ENCODE measurements at regions not wholly inside any gene's neighbourhood (a gene's known extent, or its start where the extent isn't known, plus 50 kb on each side); places are given as distances from the start of the nearest gene placed in this dataset.

- Histone ChIP-seq H3K4me2 (ENCODE audit: low read depth, low read length, poor library complexity, severe bottlenecking) (no peak overlapping the region), H4K20me1 (ENCODE audit: insufficient read depth, low read depth, low read length) (no peaks in the 10 kb centered on the region), H3K4me1 (ENCODE audit: low read length) (no peaks in the 10 kb centered on the region), H3K79me2 (ENCODE audit: low read length) (no peaks in the 10 kb centered on the region), H3K9me3 (ENCODE audit: low read length) (no peaks in the 10 kb centered on the region; the same call in 1 of the 2 replicates), H3K27me3 (ENCODE audit: low read length) (no peaks in the 10 kb centered on the region), H3K9me2 (replicated peaks; ENCODE audit: insufficient read depth, low read length) (no peaks in the 10 kb centered on the region), H3K4me3 (ENCODE audit: low read length) (no peak overlapping the region), H2AFZ (ENCODE audit: low read length) (no peak overlapping the region), H3K9ac (ENCODE audit: low read length) (no peak overlapping the region), H3K27ac (ENCODE audit: low read length) (no peak overlapping the region), H3K36me3 (ENCODE audit: insufficient read depth, low read length) (no peaks in the 10 kb centered on the region)
- DNase-seq, result no peak
These were observed 1711.9 kb upstream of the CDH9 start for GRCh38 chr5:28750251-28750650.

DNA sequence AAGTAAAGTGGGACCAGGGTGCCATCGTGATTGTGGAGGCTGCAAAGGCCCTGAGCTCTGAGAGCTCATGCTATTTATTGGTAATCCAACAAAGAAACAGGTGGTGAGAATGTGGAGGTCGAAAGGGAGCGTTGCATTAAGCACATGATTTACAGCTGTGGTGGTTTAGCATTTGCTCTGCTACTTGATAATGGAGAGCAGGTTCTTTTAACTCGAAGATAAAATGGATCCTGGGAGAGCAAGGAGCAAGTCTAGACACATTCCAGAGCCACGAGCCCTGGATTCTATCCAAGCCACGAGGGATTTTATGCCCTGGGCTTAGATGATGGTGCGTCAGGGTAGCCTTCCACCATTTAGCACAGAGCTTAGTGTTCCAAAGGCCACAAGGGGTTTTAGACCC lies 1710.1 kb upstream of the CDH9 start:
- Histone ChIP-seq H3K27ac (ENCODE audit: low read length) (no peak overlapping the region), H3K27me3 (ENCODE audit: low read length) (no peaks in the 10 kb centered on the region), H3K4me2 (ENCODE audit: low read depth, low read length, poor library complexity, severe bottlenecking) (no peak overlapping the region), H3K4me1 (ENCODE audit: low read length) (no peaks in the 10 kb centered on the region), H3K9me2 (replicated peaks; ENCODE audit: insufficient read depth, low read length) (no peaks in the 10 kb centered on the region), H3K9me3 (ENCODE audit: low read length) (no peaks in the 10 kb centered on the region; the same call in 1 of the 2 replicates), H3K9ac (ENCODE audit: low read length) (no peak overlapping the region), H3K36me3 (ENCODE audit: insufficient read depth, low read length) (no peaks in the 10 kb centered on the region), H4K20me1 (ENCODE audit: insufficient read depth, low read depth, low read length) (no peaks in the 10 kb centered on the region), H2AFZ (ENCODE audit: low read length) (no peak overlapping the region), H3K79me2 (ENCODE audit: low read length) (no peaks in the 10 kb centered on the region), H3K4me3 (ENCODE audit: low read length) (no peak overlapping the region)
- DNase-seq, result no peak

- H3K4me2 ChIP-seq (ENCODE audit: low read depth, low read length, poor library complexity, severe bottlenecking), result no peak overlapping the region
- no peaks in the 10 kb centered on the region for H3K27me3 ChIP-seq (ENCODE audit: low read length)
- H3K4me3 ChIP-seq (ENCODE audit: low read length), result no peak overlapping the region
- no peaks in the 10 kb centered on the region for H3K9me2 ChIP-seq (replicated peaks; ENCODE audit: insufficient read depth, low read length)
- no peak overlapping the region for H2AFZ ChIP-seq (ENCODE audit: low read length)
- no peaks in the 10 kb centered on the region for H3K4me1 ChIP-seq (ENCODE audit: low read length)
- DNase-seq, result no peak
- no peak overlapping the region for H3K27ac ChIP-seq (ENCODE audit: low read length)
- no peaks in the 10 kb centered on the region for H3K36me3 ChIP-seq (ENCODE audit: insufficient read depth, low read length)
- no peaks in the 10 kb centered on the region; the same call in 1 of the 2 replicates for H3K9me3 ChIP-seq (ENCODE audit: low read length)
- no peaks in the 10 kb centered on the region for H4K20me1 ChIP-seq (ENCODE audit: insufficient read depth, low read depth, low read length)
- no peak overlapping the region for H3K9ac ChIP-seq (ENCODE audit: low read length)
- H3K79me2 ChIP-seq (ENCODE audit: low read length), result no peaks in the 10 kb centered on the region
These were observed 1705.3 kb upstream of the CDH9 start for GRCh38 chr5:28743716-28744110.

- Histone ChIP-seq H3K4me3 (ENCODE audit: low read length) (no peak overlapping the region), H4K20me1 (ENCODE audit: insufficient read depth, low read depth, low read length) (no peaks in the 10 kb centered on the region), H3K27me3 (ENCODE audit: low read length) (no peaks in the 10 kb centered on the region), H3K9me2 (replicated peaks; ENCODE audit: insufficient read depth, low read length) (no peaks in the 10 kb centered on the region), H3K79me2 (ENCODE audit: low read length) (no peaks in the 10 kb centered on the region), H3K4me2 (ENCODE audit: low read depth, low read length, poor library complexity, severe bottlenecking) (no peak overlapping the region), H3K9ac (ENCODE audit: low read length) (no peak overlapping the region), H3K4me1 (ENCODE audit: low read length) (no peaks in the 10 kb centered on the region), H3K9me3 (ENCODE audit: low read length) (no peaks in the 10 kb centered on the region; the same call in 1 of the 2 replicates), H3K36me3 (ENCODE audit: insufficient read depth, low read length) (no peaks in the 10 kb centered on the region), H3K27ac (ENCODE audit: low read length) (no peak overlapping the region), H2AFZ (ENCODE audit: low read length) (no peak overlapping the region)
- no peak for DNase-seq
These were observed 1704.8 kb upstream of the CDH9 start for GRCh38 chr5:28743025-28743715.

DNA sequence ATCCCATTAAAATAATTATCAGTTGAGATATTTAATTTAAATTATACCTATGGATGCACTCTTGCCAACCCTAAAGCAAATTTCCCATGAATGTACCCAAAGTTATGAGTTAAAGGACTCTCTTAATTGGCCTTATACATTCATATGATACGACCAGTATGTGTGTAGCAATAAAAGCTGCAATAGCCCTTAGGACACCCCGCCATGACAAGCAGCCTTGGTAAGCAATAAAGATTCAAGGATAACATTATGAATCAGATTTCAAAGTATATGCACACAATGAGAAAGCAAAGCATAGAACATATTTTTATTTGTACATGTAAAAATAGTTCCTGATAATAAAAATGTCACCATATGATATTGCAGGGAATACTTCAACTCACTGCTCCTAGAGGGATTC lies 1699.3 kb upstream of the CDH9 start:
- no peak for DNase-seq
- Histone ChIP-seq H3K4me1 (ENCODE audit: low read length) (no peaks in the 10 kb centered on the region), H2AFZ (ENCODE audit: low read length) (no peak overlapping the region), H3K27me3 (ENCODE audit: low read length) (no peaks in the 10 kb centered on the region), H3K27ac (ENCODE audit: low read length) (no peak overlapping the region), H3K9me2 (replicated peaks; ENCODE audit: insufficient read depth, low read length) (no peaks in the 10 kb centered on the region), H3K9me3 (ENCODE audit: low read length) (no peaks in the 10 kb centered on the region; the same call in 1 of the 2 replicates), H3K9ac (ENCODE audit: low read length) (no peak overlapping the region), H3K36me3 (ENCODE audit: insufficient read depth, low read length) (no peaks in the 10 kb centered on the region), H3K79me2 (ENCODE audit: low read length) (no peaks in the 10 kb centered on the region), H3K4me2 (ENCODE audit: low read depth, low read length, poor library complexity, severe bottlenecking) (no peak overlapping the region), H4K20me1 (ENCODE audit: insufficient read depth, low read depth, low read length) (no peaks in the 10 kb centered on the region), H3K4me3 (ENCODE audit: low read length) (no peak overlapping the region)

DNA sequence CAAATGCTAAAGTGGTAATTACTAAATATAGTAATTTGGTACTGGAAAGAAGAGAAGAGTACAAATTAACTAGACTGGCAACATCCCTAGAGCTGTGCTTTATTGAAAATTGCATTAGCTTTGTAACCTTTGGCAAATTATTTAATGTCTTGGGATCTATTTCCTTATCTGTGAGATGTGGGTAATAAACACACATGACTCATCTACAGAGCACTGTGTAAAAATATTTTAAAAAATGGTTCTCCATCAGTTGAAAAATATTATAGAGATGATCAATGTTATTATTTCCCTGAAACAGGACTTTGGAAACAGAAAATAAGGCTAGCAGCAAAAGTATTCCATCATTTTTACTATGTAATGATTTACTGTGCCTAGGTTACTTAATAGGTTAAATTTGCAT lies 1698.8 kb upstream of the CDH9 start:
- Histone ChIP-seq H3K9me2 (replicated peaks; ENCODE audit: insufficient read depth, low read length) (no peaks in the 10 kb centered on the region), H4K20me1 (ENCODE audit: insufficient read depth, low read depth, low read length) (no peaks in the 10 kb centered on the region), H3K27ac (ENCODE audit: low read length) (no peak overlapping the region), H3K4me3 (ENCODE audit: low read length) (no peak overlapping the region), H3K4me2 (ENCODE audit: low read depth, low read length, poor library complexity, severe bottlenecking) (no peak overlapping the region), H3K27me3 (ENCODE audit: low read length) (no peaks in the 10 kb centered on the region), H3K9me3 (ENCODE audit: low read length) (no peaks in the 10 kb centered on the region; the same call in 1 of the 2 replicates), H3K9ac (ENCODE audit: low read length) (no peak overlapping the region), H3K36me3 (ENCODE audit: insufficient read depth, low read length) (no peaks in the 10 kb centered on the region), H3K4me1 (ENCODE audit: low read length) (no peaks in the 10 kb centered on the region), H2AFZ (ENCODE audit: low read length) (no peak overlapping the region), H3K79me2 (ENCODE audit: low read length) (no peaks in the 10 kb centered on the region)
- DNase-seq, result no peak

DNA sequence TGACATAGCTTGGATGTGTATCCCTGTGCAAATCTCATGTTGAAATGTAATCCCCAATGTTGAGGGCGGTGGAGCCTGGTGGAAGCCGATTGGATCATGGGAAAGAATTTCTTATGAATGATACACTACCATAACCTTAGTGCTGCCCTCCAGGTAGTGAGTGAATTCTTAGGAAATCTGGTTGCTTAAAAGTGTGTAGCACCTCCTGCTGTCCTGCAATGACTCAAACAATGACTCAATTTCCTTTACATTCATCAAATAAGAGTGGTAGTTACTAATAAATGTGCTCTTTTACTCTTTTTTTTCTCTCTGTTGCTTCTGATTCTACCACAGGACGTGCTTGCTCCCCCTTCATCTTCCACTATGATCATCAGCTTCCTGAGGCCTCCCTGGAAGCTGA lies 1696.0 kb upstream of the CDH9 start:
- no peaks in the 10 kb centered on the region for H3K36me3 ChIP-seq (ENCODE audit: insufficient read depth, low read length)
- H2AFZ ChIP-seq (ENCODE audit: low read length), result no peak overlapping the region
- no peak for DNase-seq

GRCh38 chr5:28729067-28729466 lies 1690.7 kb upstream of the CDH9 start:
- Histone ChIP-seq H4K20me1 (ENCODE audit: insufficient read depth, low read depth, low read length) (no peaks in the 10 kb centered on the region), H3K4me3 (ENCODE audit: low read length) (no peak overlapping the region), H3K27ac (ENCODE audit: low read length) (no peak overlapping the region), H3K9me2 (replicated peaks; ENCODE audit: insufficient read depth, low read length) (no peaks in the 10 kb centered on the region), H3K9me3 (ENCODE audit: low read length) (no peaks in the 10 kb centered on the region; the same call in 1 of the 2 replicates), H3K79me2 (ENCODE audit: low read length) (no peaks in the 10 kb centered on the region), H3K27me3 (ENCODE audit: low read length) (no peaks in the 10 kb centered on the region), H3K4me2 (ENCODE audit: low read depth, low read length, poor library complexity, severe bottlenecking) (no peak overlapping the region), H3K36me3 (ENCODE audit: insufficient read depth, low read length) (no peaks in the 10 kb centered on the region), H3K4me1 (ENCODE audit: low read length) (no peaks in the 10 kb centered on the region), H2AFZ (ENCODE audit: low read length) (no peak overlapping the region), H3K9ac (ENCODE audit: low read length) (no peak overlapping the region)
- no peak for DNase-seq

More for the DNA sequence above, 1696.0 kb upstream of the CDH9 start:
- Histone ChIP-seq H3K9me2 (replicated peaks; ENCODE audit: insufficient read depth, low read length) (no peaks in the 10 kb centered on the region), H3K27me3 (ENCODE audit: low read length) (no peaks in the 10 kb centered on the region), H3K4me3 (ENCODE audit: low read length) (no peak overlapping the region), H3K27ac (ENCODE audit: low read length) (no peak overlapping the region), H3K4me2 (ENCODE audit: low read depth, low read length, poor library complexity, severe bottlenecking) (no peak overlapping the region), H3K79me2 (ENCODE audit: low read length) (no peaks in the 10 kb centered on the region), H3K9me3 (ENCODE audit: low read length) (no peaks in the 10 kb centered on the region; the same call in 1 of the 2 replicates), H3K9ac (ENCODE audit: low read length) (no peak overlapping the region), H3K4me1 (ENCODE audit: low read length) (no peaks in the 10 kb centered on the region), H4K20me1 (ENCODE audit: insufficient read depth, low read depth, low read length) (no peaks in the 10 kb centered on the region)

Data from Karpas-422 (cell line).